Upper lobe of left lung (tissue), 4 donors: ENCODE measurements at regions not wholly inside any gene's neighbourhood (a gene's known extent, or its start where the extent isn't known, plus 50 kb on each side); places are given as distances from the start of the nearest gene placed in this dataset.

Experiments
- CTCF ChIP-seq, 6 experiments: fragments of 450-650 bp in 4 of 6; fragments of 200-600 bp in 2 of 6; sonication (generic) in 2 of 6; IDR thresholded peaks; one replicate each; pipeline ENCODE4 v1.5.1; 2016 to 2019; ENCODE audit warnings: antibody characterized with exemption in 6 of 6
- EP300 ChIP-seq, 4 donors: sonication (generic); formaldehyde crosslinking; IDR thresholded peaks; one replicate each; pipeline ENCODE4 v1.5.1; 2017; ENCODE audit warnings: antibody characterized with exemption in 4 of 4, control low read depth in 2 of 4

- TF ChIP-seq EP300 (IDR thresholded peaks at IDR 0.05) (no peak), CTCF (IDR thresholded peaks at IDR 0.05) (no peak)
Observed at GRCh38 chr7:15936991-15937390, 250.5 kb upstream of the MEOX2 start.
